ENCODE measurements at regions not wholly inside any gene's neighbourhood (a gene's known extent, or its start where the extent isn't known, plus 50 kb on each side); places are given as distances from the start of the nearest gene placed in this dataset.
"Not testable (repeated sequence)": the region's sequence is repeated elsewhere in the genome, so short reads cannot be mapped to it uniquely, and the experiment has no call there.

DNA sequence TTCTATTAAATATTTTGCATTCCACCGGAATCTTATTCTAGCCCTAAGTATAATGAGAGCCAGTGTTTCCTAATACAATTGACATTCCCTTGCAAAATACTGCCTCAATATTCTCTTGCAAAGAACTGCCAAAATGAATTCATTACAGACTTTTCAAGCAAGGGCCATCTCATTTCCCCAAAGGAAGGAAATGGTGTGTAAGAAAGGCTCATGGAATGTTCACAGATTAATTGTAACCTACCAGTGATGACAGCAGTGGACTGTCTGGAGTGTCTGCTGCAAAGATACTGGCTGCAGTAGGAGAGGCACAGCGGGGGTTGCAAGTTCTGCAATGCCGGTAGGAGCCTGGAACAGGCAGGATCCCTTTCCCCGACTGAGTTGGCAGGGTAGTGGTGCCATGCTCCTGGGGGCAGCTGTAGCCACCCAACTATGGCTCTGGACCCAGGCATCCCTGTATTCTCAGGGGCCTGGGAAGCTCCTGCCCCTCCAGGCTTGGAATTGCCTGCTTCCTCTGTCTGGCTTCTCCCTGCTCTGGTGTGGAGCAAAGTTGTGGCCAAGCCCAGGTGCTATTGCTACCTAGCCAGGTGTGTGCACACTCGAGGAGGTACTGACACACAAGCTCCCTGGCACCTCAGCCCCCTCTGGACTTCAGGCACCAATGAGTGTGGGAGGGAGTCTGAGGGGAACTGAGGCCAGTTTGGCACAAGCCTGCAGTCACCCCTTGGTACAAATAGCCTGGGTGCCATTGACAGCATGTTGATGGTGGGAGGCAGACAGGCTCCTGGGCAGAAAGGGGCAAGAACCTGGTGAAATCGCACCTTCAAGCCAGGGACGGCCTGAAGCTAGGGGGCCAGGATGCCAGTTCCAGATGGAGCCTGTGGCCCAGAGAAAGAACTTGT, 1371.0 kb downstream of the KCNT2 start:
- no peak for DNase-seq
- intact Hi-C loops (cut with DNase I): no loop called here
- ATAC-seq: no peak

DNA sequence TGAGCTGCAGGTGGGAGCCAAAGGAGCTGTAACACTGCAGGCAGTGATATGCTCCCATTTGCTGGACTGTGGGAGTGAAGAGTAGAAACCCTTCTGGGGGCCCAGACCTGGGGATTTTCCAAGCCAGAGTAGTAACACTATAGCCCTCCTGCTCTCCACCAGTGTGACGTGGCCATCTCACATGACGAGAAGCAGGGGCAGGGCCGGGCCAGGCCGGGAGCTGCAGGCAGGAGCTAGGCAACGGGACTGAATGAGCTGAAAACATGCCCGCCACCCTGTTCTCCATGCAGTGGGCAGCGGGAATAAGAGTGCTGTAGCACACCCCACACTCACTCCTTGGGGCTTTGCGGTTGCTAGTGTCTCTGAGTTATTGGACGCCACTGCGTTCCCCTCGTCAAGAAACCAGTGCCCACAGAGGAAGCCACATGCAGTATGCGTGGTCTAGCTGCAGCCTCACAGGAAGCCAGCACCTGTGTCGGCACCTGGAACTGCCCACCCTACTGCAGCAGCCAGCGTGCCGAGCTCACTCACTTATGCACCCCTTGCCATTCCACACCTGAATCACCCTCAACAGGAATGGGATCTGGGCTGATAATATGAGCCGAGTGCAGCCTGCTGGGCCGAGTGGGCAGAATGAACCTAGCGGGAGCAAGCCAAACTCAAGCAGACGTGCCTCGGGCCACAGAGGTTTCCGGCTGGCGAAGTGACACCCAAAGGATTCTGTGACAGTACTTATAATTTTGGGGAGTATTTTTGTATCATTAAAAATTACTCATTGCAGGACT, 1389.6 kb downstream of the KCNT2 start:
- DNase-seq: no peak
- intact Hi-C loops (cut with DNase I): no loop called here

DNA sequence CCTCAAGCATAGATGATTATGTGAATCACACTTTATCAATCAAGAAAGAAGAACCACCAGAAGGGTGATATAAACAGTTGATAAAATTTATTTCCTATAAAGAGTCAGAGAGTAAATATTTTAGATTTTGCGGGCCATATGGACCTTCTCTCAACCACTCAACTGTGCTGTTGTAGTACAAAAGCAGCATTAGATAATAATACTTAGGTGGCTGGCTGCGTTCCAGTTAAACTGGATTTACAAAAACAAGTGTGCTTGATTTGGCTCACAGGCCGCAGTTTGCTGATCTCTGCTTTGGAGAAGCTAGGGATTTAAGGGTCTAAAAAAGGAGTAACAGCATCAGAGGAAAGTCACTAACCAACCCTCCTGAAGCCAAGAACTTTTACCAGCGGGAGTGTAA, 1406.0 kb downstream of the KCNT2 start:
- DNase-seq: no peak
- intact Hi-C loops (cut with DNase I): no loop called here
- no peak for ATAC-seq

More for the DNA sequence above, 1389.6 kb downstream of the KCNT2 start:
- ATAC-seq: no peak

DNA sequence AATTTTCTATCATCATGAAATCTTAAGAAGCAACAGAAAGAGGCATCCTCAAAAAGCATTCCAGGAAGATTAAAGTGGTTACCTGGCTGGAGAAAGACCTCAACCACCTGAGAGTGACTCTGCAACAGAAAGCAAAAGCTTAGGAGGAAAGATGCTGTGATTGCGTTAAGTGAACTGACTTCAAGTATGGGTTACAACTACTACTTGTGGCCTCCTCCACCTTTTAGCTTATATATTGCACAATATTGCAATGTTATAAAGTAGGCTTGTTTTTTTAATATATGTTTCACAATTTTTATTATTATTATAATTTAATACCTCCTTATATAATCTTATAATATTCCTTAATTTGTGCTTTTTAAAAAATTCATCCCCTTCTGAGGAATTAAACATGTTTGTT, 1407.5 kb downstream of the KCNT2 start:
- no peak for DNase-seq
- intact Hi-C loops (cut with DNase I): no loop called here
- ATAC-seq: no peak

DNA sequence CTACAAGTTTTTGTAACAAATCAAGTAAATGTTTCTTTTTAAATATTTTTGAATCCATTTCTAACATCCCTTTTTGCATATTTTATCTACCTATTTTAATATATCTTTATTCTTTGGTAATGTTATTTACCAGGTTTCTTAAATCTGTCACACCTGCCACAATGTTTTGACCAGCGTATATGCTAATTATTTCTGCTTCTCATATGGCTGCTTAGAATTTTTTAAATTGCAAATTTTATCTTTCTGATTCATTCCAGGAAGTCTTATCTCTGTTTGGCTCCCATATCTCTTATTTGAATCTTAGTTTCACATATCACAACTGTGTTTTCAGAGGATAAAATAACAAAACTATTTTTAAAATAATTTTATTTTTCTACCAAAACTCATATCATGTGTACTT, 1411.1 kb downstream of the KCNT2 start:
- intact Hi-C loops (cut with DNase I): no loop called here
- no peak for DNase-seq

DNA sequence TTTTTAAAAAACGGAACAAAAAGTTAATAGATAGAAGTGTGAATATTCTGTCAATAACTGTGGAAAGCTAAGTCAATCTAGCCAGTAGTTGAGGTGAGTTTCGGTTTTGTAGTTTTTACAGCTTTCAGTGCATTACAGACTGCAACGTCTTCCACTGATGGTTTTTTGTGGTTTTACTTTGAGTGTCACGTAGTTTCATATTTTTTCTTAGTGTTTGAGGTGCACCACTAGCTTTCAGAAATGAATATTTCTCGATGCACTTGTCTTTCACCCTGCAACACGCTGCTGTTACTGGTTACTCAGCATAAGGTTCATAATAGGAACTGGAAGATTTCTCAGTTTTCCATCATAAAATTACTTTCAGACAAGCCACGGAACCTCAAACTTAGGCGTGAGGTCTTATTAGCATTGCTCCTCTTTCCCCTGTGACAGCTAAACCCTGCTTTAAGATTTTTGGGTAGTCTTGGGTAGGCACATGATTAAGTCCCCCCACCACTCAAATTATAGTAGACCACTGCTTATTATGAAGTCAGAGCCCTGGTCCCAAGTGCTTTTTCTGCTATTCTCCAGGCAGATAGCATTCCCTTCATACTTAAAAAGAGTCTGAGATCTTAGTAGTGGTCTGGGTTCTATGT, 1412.7 kb downstream of the KCNT2 start:
- ATAC-seq (no peak), DNase-seq (no peak)
- intact Hi-C loops (cut with DNase I): no loop called here

More for the DNA sequence above, 1411.1 kb downstream of the KCNT2 start:
- no peak for ATAC-seq

DNA sequence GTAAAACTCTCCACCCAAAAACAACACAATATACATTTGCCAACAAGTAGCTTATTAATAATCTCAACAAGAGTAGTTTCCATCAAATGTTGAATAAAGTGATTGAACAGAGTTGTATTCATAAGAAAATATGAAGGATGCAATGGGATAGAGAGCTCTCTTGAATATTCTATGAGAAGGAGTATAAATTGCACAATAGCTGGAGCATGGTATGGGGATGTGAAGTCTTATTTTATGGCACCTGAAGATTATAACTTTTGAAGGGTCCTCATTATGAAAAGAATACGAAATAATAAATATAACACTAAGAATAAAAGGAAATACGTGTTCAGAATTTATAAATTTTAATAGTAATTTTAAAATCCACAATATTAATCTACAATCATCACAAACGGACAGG, 1415.1 kb downstream of the KCNT2 start:
- ATAC-seq (no peak), DNase-seq (no peak)
- intact Hi-C loops (cut with DNase I): no loop called here

DNA sequence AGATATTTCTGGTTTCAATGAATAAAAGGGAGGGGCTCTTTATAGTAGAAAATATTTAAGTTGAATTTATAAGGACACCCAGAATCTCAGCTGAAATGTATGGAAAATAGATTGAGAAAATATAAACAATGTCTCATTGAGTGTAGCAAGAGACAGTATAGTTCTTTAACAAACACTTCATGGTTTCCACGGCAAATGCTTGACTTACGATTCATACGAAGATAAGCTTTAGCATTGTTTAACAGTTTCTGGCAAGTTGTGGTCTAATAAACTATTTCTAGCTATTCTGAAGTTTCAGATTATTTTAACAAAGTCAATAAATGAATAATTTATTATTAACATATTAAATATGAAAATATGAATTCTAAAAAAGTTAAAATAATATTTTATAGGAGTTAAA, 1419.4 kb downstream of the KCNT2 start:
- DNase-seq (no peak), ATAC-seq (no peak)
- intact Hi-C loops (cut with DNase I): no loop called here

DNA sequence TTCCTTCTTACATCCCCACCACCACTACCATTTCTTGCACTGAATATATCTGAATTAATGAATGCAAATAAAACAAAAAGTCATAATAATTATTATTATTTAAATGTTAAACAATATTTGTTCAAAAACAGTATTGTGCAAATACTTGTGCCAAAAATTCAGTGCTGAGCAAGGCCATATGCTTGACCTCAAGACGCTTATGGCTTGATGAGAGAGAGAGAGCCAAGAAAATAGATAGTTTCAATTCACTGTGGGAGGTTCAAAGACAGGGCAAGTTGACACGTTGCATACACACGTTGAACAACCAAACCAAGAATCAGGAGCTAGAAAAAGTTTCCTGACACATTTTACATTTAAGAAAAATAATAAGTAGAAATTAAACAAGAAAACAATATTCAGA, 1421.7 kb downstream of the KCNT2 start:
- ATAC-seq (no peak), DNase-seq (no peak)
- intact Hi-C loops (cut with DNase I): no loop called here

DNA sequence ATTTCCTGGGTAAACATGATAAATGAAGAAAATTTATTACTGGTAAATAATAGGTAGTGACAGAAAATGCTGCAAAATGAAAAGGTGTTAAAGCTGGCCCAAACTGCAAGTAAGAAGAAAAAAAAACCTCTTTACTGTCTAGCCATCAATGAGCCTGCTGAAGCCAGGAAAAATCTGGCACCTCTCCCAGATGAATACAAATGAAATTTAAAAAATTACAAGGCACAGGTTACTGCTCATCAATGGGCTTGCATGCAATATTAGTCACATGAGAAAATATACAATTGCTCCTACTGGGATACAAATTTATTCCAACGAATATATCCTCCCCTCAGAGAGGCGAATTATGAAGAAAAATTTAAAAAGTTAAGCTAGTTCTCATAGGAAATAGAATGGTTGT, 1422.5 kb downstream of the KCNT2 start:
- DNase-seq: no peak
- ATAC-seq: no peak
- intact Hi-C loops (cut with DNase I): no loop called here

DNA sequence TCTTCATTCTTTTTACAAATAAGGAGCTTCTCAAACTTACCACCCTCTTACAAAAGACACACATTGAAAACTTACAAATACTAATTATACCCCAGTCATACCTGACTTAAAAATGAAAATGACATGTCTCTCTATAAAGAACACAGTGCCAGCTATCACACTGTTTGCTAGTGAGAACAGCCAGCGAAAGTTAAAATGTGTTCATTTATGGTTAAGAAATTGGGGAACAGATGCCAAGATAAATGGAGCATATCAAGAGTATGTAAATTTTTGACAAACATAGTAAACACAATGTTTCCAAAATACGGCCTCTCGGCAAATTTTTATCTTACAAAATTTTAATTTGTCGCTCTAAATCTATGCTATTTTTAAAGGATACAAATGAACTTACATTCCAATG, 1422.9 kb downstream of the KCNT2 start:
- intact Hi-C loops (cut with DNase I): no loop called here
- DNase-seq (no peak), ATAC-seq (no peak)

DNA sequence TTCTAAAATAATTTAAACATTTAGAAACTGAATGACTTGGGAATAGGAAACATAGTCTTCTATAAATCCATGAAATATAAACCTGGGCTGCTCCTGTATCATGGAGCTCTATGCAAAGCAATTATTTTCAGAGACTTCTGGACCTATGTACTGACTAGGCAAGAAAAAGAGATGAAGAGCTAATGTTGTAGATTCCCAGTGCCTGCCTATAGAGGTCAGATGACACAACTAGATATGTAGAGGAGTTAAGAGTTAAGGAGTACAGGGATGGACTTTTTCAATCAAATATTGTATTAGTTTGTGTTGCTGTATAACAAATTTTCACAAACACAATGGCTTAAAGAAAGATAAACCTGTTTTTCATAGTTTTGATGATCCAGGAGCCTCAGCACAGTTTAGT, 1434.5 kb downstream of the KCNT2 start:
- ATAC-seq (no peak), DNase-seq (no peak)
- intact Hi-C loops (cut with DNase I): no loop called here

DNA sequence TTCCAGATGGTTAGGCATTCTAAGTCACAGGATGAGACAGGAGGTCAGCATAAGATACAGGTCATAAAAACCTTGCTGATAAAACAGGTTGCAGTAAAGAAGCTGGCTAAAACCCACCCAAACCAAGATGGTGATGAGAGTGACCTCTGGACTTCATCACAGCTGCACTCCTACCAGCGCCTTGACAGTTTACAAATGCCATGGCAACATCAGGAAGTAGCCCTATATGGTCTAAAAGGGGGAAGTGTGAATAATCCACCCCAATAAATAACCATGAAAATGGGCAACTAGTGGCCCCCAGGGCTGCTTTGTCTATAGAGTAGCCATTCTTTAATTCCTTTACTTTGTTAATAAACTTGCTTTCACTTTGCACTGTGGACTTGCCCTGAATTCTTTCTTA, 1448.4 kb downstream of the KCNT2 start:
- DNase-seq; ATAC-seq; intact Hi-C loops (cut with DNase I): not testable (repeated sequence)

DNA sequence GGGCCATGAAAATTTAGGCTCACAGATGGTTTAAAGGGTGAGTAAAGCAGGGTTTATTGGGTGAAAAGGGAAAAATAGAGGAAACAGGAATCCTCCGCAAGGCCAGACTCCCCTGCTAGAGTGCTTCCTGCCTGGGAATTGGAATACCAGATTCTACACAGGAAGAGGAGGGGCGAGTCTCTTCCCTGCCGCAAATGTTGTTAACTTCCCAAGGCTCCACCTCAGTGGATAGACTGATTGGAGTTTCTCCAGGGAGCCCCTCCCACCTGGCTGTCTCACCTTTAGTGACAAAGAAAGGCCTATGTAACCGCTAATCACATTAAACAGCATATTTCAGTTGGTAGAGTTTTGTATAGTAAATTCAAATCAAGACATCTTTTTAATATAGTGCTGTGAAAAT, 1450.1 kb downstream of the KCNT2 start:
- no peak for DNase-seq
- no peak for ATAC-seq

DNA sequence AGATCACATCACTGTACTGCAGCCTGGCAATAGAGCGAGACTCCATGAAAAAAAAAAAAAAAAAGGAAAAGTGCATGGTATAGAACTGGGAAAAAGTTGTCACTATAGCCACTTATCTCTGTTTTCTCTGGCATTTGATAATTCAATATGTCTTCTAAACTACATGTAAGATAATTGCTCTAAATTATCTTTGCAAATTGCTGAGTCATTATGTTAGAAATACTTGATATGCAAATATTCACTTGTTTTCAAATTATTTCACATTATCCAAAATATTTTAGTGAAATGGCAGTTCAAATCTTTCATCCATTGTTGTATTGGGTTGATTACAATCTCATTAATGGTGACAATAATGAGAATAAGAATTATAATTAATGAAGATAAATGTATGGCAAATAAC, 1455.1 kb downstream of the KCNT2 start:
- ATAC-seq (no peak), DNase-seq (no peak)
- intact Hi-C loops (cut with DNase I): no loop called here

More for the DNA sequence above, 1450.1 kb downstream of the KCNT2 start:
- intact Hi-C loops (cut with DNase I): no loop called here

DNA sequence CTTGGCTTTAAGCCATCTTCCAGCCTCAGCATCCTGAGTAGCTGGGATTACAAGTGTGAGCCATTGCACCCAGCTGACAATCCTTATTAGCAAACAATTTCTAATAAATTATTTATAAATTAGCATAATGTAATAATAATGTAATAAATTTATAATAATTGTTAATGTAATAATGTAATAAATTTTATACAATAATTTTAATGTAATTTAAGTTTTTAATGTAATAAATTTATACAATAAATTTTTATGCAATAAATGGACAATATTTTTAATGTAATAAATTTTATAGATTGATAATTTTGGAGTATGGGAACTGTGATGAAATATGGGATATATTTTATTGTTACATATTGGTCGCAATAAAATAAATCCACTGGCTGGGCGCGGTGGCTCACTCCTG, 1457.5 kb downstream of the KCNT2 start:
- DNase-seq: no peak
- ATAC-seq: no peak
- intact Hi-C loops (cut with DNase I): no loop called here

DNA sequence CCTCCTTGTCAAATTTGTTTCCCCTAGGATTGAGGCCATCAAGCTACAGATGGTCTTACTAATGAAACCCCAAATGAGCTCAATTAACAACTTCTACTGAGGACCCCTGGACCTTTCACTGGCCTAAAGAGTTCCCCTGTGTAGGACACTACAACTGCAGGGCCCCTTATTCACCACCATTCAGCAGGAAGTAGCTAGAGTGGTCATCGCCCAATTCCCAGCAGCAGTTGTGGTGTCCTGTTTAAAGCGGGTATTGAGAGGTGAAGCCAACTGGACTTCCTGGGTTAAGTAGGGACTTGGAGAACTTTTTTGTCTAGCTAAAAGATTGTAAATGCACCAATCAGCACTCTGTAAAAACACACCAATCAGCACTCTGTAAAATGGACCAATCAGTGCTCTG, 1466.9 kb downstream of the KCNT2 start:
- intact Hi-C loops (cut with DNase I): no loop called here
- DNase-seq (no peak), ATAC-seq (no peak)

DNA sequence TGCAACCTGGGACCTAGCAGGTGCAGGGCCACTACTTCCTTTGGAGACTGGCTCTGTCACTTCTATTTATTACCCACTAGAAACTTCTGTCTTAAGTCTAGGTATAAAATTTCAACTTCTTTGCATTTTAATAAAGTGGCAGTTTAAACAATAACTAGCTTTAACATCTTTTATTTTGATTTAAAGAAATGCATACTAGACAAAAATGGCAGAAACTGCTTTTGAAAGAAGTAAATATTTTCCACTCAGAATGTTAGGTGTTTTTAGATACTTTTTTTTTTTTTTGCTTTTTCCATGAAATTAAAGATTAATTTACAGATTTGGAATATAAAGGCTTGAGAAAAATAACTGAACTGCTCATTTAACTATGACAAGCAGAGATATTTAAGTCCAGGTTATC, 1477.6 kb downstream of the KCNT2 start:
- DNase-seq (no peak), ATAC-seq (no peak)
- intact Hi-C loops (cut with DNase I): no loop called here

DNA sequence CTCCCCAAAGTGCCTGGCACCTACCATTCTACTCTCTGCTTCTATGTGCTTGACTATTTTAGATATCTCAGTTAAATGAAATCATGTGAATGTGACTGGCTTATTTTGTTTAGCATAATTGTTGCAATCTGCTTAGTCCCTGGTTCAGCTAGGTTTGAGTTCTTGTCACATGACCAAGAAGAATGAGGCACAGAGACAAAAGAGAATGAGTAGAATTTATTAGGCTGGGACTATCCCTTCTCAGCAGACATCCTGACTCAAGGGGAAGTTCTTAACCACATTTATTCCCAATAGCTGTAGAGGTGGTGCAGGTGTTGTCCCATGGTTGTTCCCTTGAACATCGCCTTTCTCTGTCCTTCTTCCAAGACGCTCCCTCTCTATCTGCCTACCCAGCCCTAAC, 1485.7 kb downstream of the KCNT2 start:
- DNase-seq (no peak), ATAC-seq (no peak)
- intact Hi-C loops (cut with DNase I): no loop called here

DNA sequence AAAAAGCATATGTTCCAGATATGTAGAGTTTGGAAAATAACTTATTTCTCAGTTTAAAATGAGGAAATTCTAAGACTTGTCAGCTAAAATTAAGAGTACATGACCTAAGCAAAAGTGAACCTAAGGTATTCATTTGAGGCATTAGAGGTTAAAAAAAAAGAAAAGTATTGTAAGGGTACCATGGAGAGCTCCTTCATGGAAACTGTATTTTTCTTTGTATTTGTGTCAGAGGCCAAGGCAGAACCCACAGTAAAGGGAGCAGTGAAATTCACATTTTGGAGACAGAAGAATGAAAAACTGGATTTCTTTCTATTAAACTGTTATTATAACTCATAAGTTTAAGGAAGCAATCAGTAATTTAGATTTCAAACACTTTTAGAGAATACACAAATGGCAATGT, 1494.8 kb downstream of the KCNT2 start:
- ATAC-seq (no peak), DNase-seq (no peak)
- intact Hi-C loops (cut with DNase I): no loop called here

Data from left cardiac atrium (tissue), 4 donors.